ENCODE measurements at regions not wholly inside any gene's neighbourhood (a gene's known extent, or its start where the extent isn't known, plus 50 kb on each side); places are given as distances from the start of the nearest gene placed in this dataset.

DNA sequence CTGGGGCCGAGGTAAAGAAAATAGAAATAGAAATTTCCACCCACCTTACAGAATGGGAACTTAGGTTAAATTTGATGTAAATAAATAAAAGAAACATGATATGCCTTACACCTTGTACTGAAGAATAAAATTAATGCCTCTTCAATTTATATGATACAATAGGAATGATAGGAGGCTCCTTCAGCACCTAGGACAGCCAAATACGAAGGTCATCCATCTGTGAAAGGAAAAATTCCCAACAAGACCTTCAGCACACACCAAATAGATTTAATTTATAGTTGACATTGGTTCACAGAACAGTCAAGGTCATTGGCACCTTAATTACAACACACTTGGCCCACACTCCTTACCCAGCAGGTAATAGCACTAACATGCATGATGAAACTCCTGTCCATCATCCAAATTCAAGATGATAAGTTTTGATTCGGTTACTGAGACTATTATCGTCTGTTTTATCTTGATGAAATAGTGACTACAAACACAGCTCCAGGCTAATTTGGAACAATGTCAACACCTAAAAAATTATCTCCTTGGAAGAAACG is 250.9 kb downstream of the SNX13 start:
- DNase-seq (ENCODE audit: low read depth), result no peak

DNA sequence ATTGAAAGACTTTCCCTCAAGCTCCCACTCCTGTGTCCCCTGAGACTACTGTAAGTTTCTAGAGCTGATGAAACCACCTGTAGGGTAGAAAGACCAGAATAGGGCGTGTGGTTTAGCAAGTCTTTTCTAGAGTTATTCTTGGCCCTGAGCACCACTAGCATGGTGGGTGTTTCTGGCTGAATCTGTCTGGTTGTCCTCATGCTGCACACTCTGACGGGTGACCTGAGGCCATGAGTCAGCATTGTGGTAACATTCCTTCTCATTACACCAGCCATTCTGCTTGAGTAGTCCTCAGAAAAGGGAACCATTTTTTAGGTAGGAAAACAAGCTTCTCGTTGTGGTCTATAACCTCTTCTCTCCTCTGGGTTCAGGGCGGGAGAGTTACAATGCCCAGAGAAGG is 250.3 kb downstream of the SNX13 start:
- peak; percentile 65 for DNase-seq (ENCODE audit: low read depth)

DNA sequence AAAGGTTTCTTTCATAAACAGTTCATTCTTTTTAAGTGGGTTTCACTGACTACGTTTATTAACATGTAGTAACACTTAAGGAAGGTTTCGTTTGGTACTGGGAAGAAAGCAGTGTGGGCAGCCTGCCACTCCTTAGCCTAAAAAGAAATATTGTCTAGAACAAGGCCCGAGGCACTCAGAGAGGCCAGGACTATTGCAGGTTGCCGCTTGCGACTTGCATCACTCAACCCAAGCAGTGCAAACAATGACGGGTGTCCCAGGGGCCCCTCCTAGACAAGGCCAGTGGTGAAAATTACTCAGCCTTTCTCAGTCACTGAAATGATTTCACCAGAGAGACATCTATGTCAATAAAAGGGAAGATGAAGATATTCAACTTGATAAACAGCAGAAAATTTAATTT is 243.9 kb downstream of the SNX13 start:
- no peak for DNase-seq (ENCODE audit: low read depth)

DNA sequence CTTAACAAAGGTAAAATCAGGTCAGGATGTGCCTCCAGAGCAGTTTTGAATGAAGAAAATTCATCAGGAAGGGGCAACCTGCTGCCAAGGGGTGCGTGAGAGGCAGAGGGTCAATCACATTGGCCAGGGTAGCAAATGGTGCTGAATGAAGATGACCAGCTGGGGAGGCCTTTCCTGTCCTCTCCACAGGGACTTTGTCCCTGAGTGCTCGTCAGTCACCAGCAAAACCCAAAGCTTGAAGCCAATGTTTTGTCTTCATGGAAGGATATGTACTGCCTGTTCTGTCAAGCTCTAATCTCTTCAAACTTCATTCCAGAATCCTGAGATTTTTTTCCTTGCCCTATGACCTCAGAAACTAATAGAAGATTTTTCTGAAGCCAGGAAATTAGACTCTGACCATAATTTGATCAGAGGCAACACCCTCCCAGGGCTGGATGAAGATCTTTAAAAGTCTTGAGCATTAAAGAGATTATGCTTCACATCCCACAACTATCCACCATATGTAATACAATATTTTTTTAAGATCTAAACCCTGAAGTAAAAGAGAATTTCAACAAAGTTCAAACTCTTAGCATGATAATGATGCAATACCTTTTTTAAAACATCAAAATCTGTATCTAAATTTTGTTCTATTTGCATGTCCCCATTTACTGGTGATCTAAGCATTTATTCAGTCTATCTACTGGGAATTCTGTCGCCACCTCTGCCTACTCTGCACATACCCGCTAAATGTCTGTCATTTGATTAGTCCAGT is 243.0 kb downstream of the SNX13 start:
- no peak for DNase-seq (ENCODE audit: low read depth)

DNA sequence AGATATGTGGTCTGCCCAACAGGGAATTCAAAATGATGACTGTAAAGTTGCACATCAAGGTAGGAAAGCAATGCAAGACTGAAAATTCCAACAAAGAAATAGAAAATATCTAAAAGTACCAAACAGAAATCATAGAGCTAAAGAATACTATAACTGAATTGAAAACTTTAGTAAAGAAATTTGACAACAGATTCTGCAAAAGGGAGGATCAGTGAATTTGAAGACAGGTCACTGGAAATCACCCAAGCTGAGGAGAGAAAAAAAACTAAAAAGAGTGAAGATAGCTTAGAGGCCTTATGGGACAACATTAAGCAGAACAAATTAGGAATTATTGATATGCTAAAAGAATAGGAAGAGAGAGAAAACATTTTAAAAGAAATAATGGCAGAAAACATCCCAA is 240.6 kb downstream of the SNX13 start:
- no peak for DNase-seq (ENCODE audit: low read depth)

DNA sequence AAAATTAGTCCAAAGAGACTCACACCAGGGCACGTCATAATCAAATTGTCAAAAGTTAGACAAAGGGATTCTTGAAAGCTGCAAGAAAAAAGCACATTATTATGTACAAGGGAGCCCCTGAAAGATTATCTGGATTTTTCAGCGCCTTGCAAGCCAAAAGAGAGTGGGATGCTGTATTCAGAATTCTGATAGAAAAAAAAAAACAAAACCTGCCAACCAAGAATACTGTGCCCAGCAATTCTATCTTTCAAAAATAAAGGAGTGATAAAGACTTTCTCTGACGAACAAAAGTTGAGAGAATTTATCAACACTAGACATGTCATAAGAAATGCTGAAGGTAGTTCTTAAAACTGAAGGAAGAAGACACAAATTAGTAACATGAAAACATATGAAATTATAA is 240.2 kb downstream of the SNX13 start:
- no peak for DNase-seq (ENCODE audit: low read depth)

DNA sequence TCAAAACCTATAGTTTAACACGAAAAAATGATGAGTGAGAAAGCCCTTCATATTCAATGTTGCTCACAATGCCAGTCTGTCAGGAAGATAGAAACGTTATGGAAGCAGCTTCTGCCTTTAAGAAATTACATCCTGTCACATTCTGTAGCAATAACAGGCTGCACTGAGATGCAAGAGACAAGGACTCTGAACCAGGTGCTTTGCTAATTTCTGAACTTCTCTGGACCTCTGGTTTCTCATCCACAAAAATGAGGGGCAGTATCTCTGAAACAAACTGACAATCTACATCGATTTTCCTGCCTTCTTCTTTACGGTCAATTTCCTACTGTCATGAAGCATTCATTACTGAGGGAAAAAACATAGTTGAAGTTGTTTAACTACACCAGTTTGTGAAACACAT is 234.0 kb downstream of the SNX13 start:
- DNase-seq (ENCODE audit: low read depth), result no peak

DNA sequence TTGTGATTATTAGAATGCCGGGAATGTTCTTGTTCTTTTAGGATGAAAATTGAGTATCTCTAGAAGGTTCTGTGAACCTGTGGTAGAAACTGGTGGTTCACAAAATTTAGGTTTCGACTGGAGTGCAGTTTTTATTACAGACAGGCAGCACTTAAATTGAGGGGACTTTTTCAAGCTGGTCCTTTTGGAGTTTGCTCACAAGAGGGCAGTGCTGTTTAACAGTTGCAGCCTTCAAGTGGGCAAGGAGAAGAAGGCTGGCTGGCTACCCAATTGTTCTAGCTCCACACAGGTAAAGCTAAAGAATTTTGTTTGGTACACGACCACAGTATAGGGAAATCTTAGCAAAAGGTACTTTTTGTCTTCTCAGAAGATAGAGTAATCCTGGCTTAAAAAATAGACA is 233.6 kb downstream of the SNX13 start:
- DNase-seq (ENCODE audit: low read depth), result no peak

DNA sequence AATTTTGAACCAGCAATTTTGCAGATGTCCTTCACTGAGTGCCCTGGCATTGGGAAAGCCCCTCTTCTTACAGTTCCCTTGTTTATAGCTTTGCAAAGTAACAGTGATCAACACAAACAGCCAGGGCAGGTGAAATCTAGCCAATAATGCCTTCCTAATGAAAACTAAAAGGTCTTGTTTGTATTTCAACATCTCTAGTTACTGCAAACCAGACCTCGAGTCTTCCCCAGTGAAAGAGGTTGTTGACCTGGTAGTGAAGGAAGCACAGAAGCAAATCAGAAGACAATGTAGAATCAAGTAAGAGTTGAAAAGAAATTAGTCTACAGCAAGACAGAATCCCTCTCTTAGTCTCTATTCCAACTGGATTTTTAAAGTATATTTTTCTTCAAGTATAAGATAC is 231.2 kb downstream of the SNX13 start:
- DNase-seq (ENCODE audit: low read depth), result no peak

DNA sequence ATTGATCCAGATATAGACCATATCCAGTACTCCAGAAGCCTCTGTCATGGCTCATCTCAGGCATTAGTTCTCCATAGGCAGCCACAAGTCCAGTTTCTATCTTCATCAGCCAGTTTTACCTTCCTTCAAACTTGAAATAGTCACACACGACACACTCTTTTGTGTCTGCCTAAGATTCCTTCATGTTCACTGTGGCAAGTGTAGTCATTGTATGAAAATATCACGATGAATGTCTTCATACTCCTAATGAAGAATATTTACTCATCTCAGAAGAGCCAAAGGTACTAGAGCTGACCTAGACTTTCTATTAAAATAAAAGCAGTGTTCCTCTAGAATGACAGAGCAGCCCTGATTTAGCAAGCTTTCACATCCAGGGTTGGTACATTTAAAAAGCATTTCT is 230.7 kb downstream of the SNX13 start:
- DNase-seq (ENCODE audit: low read depth), result no peak

DNA sequence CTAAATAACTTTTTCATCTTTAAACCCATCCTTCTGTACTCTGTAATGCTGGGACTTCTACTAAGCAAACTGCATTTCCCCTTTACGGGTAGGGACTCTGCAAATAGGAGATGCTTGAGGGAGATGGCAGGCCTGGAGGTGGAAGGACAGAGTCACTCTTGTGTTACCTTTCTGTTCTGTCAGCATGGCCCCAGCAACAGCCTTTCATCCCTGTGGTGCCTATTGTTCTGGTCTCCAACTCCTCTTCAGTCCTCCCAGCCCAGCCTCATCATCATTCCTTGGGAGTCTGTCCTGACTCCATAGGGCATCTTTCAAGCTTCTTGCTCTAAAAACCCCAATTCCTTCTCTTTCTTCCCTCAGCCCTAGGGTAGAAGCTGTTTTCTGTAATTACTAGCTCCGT is 230.0 kb downstream of the SNX13 start:
- no peak for DNase-seq (ENCODE audit: low read depth)

DNA sequence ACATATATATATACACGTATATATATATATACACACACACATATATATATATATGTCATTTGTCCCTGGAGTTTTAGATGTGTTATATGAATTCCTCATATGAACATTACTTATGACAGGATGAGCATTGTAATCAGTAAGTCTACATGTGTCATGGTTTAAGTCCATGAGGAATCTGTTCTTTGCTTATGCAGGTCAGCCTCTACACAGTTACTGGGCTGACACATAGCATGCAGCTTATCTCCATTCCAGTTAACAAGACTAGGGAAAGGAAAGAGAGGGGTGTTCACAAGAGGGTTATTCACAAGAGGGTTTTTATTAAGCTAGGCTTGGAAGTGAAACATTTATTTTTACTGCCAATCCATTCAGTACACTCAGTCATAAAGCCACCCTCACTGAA is 226.7 kb downstream of the SNX13 start:
- DNase-seq (ENCODE audit: low read depth), result no peak

DNA sequence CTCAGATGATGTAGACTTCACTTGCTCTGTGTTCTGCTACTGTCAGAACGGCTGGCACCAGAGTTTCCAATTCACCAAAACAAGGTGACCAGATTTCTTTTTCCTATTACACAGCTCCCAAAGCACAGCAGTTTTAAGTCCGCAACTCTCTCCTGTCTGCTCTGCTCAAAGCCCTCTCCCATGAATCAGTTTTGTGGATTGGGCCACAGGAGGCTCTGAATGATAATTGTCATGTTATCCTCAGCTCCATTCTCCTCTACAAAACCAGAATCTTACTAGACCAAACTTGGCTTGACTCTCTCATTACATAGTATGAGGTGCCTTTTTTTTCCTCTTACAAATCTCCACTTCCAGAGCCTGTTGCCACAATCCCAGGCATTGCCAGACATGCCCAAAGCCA is 223.5 kb downstream of the SNX13 start:
- DNase-seq (ENCODE audit: low read depth), result no peak

DNA sequence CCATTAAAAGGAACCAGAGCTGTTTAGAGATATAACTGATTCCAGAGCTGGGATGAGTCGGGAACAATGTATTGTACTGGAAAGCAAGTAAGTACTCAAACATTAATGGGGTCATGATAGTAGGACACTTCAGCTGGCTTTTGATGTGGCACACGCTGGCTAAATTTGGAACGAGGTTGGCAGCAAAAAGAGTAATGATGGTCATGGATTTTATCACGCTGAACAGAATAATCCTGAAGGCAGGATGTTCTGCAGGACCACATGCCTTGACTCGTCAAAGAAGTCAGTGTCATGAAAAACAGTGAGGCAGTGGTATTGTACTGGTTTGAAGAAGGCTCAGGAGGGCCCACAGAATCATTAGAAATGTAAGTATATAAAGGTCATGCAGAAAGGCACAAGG is 220.3 kb downstream of the SNX13 start:
- DNase-seq (ENCODE audit: low read depth), result no peak

DNA sequence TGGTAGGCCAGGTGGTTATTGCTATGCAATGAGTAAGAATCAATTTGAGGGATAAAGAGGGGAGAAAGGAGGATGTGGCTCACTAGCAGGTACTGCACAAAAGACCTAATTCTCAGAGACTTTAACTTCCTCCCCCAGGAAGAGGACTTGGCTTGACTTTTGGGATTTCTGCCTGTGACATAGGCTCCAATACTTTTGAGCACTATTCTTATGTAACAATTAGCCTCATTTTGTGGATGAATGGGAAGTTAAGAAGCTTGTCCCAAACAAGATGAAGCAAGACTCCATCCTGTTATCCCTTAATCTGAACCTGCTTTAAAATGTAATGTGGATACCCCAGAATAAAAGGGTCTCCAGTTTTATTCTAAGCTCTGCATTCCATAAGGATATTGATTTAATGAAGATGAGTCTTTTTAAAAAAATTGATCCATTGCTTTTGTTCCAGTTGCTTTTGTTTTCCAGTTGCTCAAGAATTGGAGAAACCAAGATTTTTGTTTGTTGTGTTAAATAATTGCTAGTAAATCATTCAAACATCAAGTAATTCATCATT is 218.5 kb downstream of the SNX13 start:
- DNase-seq (ENCODE audit: low read depth), result no peak

DNA sequence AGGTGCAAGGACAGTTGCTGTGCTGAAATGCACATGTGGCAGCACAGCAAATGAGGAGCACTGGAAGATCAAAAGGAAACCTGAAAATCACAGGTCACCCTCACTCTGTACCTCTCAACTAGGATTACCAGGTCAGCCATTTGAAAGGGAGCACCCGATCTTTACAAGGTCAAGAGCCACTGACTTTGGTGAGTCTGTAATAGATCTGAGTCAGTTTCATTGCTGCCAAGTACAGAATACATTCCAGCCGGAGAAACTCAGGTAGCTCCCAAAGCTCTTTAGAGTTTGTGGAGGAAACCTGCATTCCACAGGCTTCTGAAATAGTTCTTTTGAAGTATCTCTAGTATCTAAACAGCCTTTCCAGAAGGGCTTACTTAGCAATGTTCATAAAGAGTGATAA is 217.5 kb downstream of the SNX13 start:
- DNase-seq (ENCODE audit: low read depth), result no peak

DNA sequence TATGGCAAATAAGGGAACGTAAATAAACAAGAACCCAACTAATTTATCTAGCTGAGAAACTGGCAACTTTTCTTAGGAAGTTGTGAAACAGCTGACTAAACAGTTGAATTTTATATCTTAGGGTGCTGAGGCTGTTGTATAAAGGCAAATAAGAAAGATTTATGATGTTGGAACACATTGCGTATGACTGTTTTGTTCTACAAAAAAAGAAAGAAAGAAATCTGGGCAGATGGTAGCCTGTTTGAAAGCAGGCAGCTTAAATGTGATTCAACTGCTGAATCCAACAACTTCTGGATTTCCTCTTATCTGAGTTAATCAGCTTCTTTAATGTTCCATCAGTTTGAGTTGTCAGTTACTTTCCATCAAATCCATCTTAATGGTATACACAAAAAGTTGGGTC is 214.5 kb downstream of the SNX13 start:
- no peak for DNase-seq (ENCODE audit: low read depth)

DNA sequence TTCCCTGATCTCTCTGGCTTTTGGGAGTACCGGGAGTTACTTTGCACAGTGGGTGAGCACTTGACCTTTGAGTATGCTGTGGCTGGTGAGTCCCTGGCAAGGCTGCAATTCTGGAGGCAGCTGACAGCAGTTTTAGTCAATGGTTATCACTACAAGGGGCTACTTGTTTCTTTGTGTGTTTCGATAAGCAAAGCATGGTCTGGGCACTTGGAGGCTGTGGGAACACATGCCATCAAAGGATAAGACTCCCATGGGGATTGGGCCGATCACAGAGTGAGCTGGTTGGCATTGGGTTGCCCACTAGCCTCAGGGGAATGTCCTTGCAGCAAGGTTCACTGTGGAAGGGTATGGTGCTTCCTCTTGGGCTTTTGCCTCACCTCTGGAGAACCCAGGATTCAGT is 208.2 kb downstream of the SNX13 start:
- no peak for DNase-seq (ENCODE audit: low read depth)

Measured in HS-27A (cell line).